Stimulated activated CD4-positive, alpha-beta T cell treated with anti-CD3 and anti-CD28 coated beads, Interleukin-12 subunit alpha, Interleukin-12 subunit beta, amount 100 ng/mL, for 24 hours (primary cell): ENCODE measurements at regions not wholly inside any gene's neighbourhood (a gene's known extent, or its start where the extent isn't known, plus 50 kb on each side); places are given as distances from the start of the nearest gene placed in this dataset.
"Not testable (repeated sequence)": the region's sequence is repeated elsewhere in the genome, so short reads cannot be mapped to it uniquely, and the experiment has no call there.

ENCODE experiments used
- DNase-seq, 2 experiments: peaks; one replicate each; pipeline ENCODE4 v3.0.0-alpha.2; 2020; ENCODE audit warnings: low read depth in 2 of 2

DNA sequence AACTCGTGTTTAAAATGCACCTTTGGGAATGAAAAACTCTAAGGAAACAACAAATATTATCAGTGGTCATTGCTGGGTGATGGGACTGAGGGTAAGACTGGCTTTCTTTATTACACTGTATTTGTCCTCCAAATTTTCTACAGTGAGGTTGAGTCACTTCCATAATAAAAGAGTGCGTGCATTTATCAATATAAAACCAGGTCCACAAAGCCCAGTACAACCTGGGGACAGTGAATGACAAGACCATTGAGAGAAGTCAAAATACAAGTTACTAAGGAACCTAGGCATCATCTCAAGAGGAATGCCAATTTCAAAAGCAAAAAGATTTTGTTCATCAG, 76.4 kb downstream of the MAGED4 start:
- no peak for DNase-seq

DNA sequence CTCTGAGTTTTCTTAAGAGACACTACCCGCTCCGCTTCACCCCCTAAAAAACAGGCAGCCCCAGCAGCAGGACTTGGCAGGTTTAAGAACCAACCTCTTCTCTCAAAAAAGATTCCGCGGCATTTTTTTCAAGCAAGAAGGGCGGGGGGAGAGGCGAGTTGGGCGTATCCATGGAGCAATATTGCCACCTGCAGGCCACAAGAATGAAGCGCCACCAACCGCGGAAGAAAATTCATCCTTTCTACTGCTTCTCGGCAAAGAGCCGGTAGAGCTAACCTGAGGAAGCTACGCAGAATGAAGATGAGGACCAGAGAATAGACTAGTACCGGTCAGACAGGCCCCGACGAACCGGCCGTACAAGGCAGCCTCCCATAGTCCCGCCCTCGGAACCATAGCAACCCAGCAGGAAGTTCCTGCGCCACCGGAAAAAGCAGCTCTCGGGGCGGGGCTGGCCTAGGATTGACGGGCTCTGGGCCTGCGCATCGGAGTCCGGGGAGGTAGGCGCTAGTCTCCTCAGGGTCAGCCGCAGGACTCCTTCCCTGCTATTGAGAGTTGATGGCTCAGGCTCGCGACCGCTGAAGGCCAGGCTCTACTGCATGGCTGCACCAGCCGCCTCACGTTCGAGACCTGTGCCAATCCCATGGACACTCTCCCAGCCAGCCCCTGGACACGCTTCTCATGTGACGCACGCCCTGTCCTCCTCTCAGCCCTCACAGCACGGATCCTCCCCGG, 76.9 kb downstream of the MAGED4 start:
- DNase-seq: peak; percentile 75 to 82

DNA sequence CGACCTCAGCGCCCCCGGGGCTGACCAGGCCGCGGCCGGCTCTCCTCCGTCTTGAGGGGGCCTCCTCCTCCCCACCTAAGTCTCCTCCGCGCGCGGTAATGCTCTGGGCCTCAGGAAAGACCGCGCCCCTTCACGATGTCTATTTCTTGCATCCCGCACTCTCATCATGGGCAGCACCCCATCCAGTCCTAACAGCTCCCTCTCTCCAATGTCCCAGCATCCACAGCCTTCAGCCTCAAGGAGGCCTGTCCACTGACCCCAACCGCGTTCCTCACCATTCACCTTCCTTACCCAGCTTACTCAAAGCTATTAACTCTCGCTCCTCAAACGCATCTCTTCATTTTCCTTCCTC, 77.5 kb downstream of the MAGED4 start:
- no peak for DNase-seq

DNA sequence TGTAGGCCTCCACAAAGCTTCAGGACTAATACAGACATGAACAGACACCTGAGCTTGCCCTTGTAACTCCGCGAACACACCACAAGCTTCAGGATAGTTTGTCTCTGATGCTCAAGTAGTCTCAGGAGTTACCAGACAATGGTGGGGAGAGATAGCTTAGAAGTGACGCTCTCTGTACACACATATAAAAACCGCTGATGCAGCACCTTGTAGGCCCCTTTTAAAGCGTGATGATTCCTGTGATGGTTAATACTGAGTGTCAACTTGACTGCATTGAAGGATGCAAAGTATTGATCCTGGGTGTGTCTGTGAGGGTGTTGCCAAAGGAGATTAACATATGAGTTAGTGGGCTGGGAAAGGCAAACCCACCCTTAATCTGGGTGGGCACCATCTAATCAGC, 78.7 kb downstream of the MAGED4 start:
- DNase-seq: no peak

DNA sequence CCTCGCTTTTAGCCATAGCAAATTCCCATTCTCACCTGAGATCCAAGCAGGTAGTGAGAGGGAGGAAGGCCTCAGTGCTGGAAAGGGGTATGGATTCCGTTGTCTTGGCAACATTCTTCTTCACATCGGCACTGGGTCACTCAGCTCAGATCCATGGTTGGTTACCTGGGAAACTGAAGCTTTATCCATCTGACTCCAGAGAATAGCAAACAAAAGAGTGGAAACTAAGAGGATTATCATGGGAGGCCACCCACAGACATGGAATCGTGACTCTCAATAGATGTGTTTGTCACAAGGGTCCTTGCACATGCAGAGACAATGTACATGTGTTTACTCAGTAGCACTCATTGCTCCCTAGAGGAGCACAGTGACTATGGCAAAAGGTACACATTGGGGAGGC, 81.0 kb downstream of the MAGED4 start:
- DNase-seq: no peak

DNA sequence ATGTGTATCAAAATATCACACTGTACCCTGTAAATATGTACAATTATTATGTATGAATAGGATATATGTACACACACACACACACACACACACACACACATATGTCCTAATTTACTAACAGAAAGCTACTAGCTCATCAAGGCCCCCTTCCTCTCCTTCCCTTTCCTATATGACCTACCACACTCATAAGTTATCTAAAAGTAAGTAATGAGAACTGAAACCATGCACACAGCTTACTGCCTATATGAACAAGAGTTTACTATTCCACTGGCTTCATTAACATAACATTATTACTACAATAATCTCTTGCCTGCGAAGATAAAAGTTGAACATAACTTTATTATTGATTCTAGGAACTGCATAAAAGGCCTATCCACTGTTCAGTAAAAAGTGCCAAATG, 83.8 kb downstream of the MAGED4 start:
- DNase-seq: not testable (repeated sequence)

DNA sequence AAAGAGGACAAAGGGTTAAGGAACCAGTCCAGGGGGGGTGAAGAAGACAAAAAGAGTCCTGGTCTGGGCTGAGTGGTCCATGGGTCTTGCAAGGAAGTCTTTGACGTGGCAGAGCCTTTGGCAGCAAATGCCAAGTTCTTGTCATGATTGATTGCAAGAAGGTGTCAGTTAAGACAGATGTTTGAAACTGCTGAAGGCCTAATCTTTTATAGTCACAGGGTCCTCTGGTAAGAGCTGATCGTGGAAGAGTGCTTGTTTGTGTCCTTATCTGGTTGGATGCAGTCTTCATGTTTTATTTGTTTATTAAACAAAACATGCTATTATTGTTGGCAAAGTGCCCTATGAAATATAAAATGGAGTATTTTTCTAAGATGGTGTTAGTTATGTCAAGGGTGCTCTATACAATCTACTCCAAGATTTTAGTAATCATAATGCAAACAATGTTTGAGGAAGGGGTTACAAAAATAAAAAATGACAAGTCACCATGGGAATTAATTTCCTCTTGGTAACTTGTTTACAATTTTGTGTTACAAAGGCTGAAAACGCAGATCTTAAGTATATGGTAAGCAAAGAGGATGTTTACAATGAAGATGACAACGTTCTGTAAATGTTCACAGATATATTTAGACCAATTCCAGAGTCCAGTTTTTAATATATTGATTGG, 85.9 kb downstream of the MAGED4 start:
- DNase-seq: no peak

DNA sequence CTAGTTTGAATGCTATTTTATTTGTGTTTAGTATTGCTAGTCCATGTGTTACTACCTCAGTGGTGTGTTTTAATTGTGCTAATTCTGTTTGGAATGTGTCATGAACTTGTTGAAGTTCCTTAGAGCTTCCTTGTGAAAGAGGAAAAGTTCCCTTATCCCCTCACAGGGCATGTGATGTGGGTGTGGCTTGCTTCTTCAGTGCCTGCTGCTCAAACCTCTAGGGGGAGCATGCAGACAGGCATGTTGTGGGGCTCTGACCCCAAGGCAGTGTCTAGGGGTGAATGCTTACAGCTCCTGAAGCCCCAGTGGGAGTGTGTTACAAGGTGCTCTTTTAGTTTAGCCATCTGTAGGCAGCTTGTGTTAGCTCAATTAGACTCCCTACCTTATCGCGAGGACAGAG, 86.5 kb downstream of the MAGED4 start:
- DNase-seq: no peak

DNA sequence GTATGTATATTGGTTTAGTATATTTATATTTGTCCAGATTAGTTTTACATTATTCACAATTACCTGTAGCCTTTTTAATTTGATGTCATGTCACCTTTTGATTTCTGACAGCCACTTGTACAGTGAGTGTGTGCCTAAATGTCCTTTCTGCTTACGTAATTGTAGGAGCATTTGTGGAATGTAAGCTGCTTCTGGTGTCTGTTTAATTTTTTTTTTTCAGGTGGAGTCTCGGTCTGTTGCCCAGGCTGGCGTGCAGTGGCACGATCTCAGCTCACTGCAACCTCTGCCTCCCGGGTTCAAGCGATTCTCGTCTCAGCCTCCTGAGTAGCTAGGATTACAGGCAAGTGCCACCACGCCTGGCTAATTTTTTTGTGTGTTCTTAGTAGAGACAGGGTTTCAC, 91.2 kb upstream of the XAGE2 start:
- no peak for DNase-seq

DNA sequence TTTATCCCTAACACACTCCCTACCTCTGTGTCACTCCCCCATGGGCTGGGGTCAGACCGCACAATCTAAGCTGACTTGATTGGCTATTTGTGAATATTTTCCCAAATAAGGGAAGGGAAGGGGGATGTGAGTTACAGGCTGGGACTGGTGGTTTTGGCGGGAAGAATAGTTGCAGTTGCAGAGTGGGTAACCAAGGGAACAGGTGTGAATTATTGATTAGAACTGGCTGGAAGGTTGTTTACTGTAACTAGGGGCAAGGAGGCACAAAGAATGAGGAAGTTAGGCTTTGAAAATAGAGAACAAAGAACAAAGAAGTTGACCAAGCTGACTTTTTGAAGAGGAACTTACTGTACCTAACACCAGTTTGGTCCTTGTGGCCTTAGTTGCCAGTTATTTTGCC, 88.0 kb upstream of the XAGE2 start:
- no peak for DNase-seq

DNA sequence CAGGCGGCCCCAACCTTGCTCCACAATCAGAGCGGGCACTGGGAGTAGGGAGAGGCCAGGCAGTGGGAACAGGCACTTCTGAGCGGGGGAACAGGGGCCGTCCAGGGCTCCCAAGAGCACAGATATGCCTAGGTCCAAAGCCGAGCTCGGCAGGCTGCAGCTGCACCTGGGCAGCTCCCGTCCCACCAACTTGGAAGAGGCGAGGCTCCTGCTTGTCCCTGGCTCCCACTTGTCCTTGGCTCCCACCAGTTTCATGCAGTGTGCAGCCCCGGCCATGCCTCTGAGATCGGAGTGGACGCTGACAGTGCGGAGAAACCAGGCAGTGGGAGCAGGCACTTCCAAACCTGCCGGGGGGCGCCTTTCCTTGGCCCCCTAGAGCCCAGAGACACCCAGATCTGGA, 84.0 kb upstream of the XAGE2 start:
- no peak for DNase-seq

DNA sequence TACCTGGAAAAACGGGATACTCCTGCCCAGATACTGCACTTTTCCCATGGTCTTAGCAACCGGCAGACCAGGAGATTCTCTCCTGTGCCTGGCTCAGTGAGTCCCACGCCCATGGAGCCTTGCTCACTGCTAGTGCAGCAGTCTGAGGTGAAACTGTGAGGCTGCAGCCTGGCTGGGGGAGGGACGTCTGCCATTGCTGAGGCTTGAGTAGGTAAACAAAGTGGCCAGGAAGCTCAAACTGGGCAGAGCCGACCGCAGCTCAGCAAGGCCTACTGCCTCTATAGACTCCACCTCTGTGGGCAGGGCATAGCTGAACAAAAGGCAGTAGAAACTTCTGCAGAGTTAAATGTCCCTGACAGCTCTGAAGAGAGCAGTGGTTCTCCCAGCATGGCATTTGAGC, 69.9 kb upstream of the XAGE2 start:
- DNase-seq: not testable (repeated sequence)

DNA sequence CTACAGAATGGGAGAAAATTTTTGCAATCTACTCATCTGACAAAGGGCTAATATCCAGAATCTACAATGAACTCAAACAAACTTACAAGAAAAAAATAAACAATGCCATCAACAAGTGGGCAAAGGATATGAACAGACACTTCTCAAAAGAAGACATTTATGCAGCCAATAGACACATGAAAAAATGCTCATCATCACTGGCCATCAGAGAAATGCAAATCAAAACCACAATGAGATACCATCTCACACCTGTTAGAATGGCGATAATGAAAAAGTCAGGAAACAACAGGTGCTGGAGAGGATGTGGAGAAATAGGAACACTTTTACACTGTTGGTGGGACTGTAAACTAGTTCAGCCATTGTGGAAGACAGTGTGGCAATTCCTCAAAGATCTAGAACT, 60.3 kb upstream of the XAGE2 start:
- DNase-seq: not testable (repeated sequence)
